HG03439 (cell line): ENCODE measurements at regions not wholly inside any gene's neighbourhood (a gene's known extent, or its start where the extent isn't known, plus 50 kb on each side); places are given as distances from the start of the nearest gene placed in this dataset.

ENCODE experiments used
- ATAC-seq: cut with Tn5 transposase; IDR thresholded peaks from one replicate; pipeline ENCODE4 v1.9.1; 2021; ENCODE audit warnings: mild to moderate bottlenecking, moderate library complexity; ENCODE audit not compliant: unreplicated experiment

DNA sequence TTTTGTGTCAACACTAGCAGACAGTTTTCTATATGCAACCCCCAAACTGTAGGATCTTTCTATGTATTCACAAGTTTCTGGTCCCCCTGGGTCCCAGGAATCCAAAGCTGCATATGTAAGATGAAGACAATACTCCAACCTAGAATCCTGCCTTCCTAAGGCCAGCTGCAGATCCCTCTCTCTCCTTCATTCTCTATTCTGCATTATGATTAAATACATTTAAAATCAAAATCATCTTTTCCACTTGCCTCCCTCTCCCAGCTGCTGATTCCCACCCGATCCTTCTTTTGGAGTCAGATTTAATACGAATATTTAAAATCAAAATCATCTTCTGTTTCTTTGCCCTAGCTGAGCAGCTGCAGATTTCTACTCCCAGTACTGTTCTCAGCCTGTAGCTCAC lies 783.0 kb upstream of the ZEB2 start:
- ATAC-seq = no peak

DNA sequence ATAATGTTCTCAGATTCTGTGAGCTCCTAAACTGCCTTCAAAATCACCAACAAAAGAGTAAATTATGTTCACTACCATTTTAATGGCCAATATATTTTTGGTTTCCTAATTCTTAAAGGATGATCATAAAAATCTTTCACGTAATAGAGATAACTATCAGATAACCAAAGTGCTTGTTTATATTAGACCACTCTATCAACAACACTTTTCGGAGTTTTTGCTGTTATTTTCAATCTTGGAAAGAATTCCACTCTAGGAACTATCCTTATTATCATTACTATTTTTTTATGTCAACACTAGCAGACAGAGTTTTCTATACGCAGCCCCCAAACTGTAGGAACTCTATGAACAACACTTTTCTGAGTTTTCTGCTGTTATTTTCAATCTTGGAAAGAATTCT lies 782.5 kb upstream of the ZEB2 start:
- no peak for ATAC-seq

DNA sequence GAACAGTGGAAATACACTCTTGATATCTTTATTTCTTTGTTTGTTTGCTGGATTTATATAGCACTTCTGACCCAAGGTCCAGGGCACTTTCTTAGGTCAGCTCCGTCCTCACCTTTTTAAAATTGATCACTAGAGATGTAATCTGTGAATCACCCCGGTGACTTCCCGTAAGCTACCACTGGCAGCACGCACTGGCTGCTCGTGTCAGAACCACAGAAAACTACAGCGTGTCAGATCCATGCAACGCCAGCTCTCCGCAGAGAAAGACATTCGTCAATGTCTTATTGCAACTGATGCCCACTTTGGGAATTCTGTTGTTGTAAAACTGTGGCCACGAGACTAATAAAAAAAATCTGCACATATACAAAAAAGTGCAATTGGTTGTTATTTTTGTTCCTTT lies 779.4 kb upstream of the ZEB2 start:
- no peak for ATAC-seq

DNA sequence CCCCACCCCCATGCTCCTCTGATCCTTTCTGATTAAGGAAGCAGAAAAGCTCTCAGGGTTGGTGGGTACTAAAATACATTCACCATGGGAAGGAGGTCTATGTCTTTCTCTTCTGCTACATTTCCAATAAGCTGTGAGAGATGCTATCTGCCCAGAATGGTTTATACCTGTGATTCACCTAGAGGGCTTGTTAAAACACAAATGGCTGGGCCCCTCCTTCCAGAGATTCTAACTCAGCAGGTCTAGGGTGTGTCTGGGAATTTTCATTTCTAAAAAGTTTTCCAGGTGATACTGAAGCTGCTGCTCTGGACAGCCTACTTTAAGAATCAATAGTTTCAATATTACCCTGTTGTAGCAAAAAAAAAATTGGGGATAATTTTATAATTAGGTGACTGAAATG lies 772.2 kb upstream of the ZEB2 start:
- no peak for ATAC-seq

DNA sequence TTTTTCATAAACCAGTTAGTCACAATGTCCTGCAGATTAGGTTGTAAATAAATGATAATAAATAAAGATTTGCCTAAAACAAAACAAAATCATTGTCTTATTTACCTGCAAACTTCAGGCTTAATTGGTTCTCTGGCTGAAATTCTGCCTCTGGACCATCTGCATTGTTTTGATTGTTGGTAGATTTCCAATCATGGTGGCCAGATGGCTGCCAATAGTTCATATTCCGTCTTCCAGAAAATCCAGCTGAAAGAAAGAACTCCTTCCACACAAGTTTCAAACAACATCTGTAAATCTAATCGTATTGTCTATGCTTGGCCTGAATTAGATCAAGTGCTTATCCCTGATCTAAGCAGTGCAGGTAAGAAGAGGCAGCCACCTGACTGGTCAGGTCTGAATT lies 771.1 kb upstream of the ZEB2 start:
- no peak for ATAC-seq

DNA sequence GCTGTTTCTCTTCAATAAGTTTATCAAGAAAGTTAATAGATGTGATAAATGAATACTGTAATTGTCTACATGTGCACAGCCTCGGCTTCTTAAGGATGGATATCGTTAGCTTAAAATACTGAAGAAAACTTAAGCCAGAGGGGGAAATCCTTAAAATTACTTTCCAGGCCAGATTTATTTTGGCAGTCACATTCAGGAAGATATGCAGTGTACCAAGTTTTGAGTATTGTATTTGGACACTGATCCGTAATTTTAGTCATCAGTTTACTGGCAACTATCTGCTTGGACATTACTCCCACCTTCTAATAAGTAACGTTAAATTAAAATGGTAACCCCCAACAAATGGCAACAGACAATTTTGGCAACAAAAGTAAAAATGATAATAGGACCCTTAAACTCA lies 770.0 kb upstream of the ZEB2 start:
- ATAC-seq = no peak

DNA sequence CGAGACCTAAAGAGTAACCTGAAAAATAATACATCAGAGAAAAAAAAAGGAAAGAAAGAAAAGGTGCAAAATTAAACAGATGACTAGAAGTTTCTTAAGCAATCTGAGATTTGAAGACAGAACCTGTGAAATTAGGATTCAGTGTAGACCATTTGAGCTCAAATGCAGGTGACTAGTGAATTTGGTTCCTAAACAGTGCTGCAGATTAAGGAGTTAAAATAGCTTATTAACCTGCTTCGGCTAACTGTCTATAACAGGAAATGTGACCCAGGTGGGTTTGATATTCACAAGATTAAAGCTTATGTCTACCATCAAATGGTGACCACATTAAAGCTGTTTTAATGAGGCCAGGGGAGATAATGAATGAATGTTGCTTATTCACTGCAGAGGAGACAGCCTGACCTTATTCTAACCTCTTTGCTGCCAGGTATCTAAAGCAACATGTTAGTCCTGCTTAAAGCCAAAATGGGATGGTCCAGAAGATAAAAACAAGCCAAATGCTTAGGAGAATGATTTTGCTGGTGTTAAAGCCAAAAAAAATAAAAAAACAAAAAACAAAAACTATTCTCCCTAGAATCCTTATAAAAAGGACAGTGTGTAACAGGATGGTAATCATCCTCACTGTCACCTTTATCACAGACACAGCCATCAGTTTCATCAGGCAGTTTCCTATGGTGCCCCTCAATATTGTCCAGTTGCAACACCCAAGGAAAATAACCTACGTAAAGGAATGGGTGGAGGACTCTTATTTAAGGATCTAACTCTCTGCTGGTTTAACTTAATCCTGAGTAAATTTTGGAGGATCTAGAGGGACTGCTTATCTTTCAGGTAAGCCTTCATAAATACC lies 769.0 kb upstream of the ZEB2 start:
- ATAC-seq = no peak

DNA sequence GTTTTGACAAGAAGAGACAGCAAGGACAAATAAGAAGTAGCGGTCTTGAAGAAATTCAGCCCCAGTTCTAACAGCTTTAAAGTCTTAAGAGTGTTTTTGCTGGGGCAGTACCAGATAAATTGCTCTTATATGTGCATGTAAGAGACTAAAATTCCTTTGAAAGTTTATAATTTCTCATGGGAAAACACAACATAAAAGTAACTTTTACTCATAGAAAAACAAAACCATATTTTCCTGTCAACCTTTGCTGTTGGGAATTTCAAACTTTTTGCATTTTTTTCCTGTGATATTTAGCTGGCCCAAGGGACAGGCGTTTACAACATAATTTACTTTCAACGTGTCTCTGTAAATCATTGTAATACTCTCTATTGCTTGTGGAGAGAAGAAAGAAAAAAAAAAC lies 767.8 kb upstream of the ZEB2 start:
- no peak for ATAC-seq

DNA sequence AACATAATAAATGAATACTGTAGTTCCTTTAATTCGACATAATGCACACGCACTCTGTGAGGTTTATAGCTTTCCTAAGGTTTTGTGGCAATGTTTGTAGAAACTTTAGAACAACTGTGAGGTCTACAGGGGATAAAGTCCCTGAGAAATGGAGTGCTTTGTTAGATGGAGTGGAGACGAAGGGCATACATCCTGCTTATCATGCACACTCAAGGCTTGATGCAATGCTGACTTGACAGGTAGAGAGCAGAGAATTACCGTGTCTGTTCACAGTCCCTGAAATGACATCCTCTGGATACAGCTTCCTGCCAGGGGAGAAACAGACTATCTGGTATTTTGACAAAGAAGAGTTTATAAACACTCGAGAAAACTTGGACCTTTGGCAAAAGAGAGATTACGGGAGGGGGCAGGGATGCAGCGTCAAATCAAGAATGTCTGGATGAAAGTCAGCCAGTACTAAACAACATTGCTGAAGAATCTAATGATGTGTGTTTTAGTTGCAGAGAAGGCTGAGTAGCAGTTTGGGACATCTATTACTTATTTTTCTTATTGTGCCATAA lies 766.9 kb upstream of the ZEB2 start:
- no peak for ATAC-seq

DNA sequence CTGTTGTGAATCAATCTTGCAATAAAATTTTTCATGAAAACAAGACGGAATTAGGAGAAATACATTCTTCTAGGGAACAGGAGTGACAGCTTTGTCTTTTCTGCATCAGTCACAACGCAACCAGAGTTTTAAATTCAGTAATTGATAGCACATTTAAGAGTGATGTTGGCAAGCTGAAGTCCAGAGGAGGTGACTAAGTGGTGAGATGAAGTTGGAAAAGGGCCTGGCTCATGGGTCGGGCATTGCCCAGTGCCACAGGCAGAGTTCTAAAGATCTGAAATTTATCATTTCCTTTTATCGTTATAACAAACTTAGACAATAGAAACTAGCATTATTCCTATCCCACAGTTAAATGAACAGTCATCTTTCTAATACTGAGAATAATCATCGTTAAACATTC lies 764.6 kb upstream of the ZEB2 start:
- ATAC-seq = no peak

DNA sequence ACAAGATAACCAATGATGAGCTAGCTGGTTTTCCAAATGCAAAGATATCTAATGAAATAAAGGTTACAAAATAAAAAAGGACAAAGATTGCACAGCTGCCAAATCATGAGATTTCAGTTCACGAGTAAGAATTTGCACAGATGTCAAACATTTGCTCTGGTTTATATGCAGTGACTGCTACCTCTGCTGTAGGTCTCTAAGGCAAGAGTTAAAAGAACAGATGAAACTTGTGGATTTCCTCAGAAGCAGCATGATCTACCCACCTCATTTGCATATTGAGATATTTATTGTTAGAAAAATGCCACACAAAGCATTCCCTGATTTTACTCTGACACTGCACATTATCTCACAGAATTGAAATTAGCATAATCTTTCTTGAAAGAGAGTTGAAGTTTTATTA lies 763.2 kb upstream of the ZEB2 start:
- no peak for ATAC-seq

DNA sequence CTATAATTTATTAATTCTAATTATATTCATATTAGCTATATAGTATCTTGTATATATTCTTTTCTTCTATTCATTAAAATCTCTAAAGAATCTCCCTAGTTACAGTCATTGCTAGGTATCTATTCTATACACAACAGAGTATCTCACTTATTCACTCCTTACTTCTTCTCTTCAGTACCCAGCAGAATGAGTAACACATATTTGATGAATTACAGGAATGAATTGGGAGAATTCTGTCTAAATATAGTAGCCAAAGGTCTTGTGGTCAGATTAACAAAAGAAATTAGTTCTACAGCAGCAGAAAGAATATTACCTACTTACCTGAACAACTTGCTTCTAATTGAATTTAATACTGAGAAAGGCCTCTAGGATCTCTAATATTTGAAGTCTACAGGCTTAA lies 758.0 kb upstream of the ZEB2 start:
- ATAC-seq = no peak

DNA sequence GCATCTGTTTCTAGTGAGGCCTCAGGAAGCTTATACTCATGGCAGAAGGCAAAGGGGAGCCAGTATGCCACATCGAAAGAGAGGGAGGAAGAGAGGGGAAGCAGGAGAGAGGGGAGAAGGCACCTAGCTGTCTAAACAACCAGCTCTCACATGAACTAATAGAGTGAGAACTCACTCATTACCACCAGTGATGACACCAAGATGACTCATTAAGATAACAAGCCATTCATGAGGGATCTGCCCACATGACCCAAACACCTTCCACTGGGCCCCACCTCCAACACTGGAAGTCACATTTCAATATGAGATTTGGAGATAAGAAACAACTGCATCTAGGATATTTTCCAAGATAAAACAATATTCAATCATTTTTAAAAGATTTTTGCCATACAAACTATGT lies 753.9 kb upstream of the ZEB2 start:
- ATAC-seq = no peak

DNA sequence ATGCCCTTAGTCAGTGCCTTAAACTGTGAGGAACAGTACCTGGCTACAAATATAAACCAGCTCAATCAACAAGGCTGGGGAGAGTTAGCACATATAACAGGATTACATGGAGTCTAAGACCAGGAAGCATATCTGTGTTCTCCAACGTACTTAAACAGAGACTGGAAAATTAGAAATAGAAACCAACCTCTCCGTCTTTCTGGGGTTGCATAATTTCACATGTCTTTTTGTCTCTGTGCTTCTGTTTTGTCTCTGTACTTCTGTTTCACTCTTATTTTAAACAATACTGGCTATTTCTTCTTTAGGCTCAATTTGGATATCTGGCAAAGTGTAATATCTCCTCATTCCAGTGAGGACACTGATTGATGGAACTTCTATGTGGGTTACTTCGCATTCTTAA lies 749.0 kb upstream of the ZEB2 start:
- ATAC-seq = no peak

DNA sequence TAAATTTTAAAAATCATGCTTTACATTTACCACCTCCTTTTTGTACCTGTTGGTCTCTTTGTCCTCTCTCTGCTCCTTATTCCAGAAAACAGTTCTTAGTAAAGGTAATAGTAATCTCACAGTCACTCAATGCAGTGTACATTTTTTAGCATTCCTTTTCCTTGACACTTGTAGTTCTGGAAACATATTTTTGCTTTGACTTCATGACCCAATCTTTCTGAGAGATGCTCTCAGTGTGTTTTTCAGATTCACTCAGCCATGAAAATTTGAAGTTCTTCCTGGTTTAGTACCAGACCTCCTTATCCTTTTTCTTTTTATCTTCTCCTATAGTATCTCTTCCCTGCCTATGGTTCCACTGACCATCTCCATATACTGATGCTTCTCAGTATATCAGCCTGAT lies 747.5 kb upstream of the ZEB2 start:
- ATAC-seq = no peak

DNA sequence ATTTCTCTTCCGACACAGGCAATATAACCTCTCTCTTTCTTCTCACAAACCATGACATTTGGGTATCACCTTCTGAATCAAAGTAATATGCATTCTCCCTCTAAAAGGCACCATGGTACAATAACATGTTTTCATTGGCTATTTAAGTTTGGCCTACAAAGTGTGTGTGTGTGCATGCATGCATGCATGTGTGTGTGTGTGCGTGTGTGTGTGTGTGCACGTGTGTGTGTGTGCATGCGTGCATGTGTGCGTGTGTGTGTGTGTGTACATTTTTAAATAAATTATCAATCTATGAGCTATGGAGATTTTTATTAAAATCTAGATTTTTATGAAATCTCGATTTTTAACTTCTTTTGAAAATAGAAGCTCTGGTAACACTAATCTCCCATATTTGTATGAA lies 745.3 kb upstream of the ZEB2 start:
- no peak for ATAC-seq

DNA sequence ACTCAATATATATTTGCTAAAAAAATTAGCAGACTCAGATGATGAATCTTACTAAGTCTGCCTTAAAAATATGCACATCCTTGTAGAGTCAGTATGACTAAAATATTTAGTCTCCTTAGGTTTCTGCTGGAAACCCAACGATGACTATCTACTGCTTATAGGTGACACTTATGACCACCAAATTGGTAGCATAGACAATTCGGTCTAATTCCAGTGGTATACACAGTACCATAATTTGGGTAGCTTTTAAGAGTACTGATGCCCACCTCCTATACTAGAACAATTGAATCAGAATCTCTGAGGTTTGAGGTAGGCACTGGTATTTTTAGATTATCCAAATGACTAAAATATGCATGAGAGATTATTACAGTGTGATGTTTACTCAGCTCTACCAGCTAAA lies 740.8 kb upstream of the ZEB2 start:
- ATAC-seq = no peak

DNA sequence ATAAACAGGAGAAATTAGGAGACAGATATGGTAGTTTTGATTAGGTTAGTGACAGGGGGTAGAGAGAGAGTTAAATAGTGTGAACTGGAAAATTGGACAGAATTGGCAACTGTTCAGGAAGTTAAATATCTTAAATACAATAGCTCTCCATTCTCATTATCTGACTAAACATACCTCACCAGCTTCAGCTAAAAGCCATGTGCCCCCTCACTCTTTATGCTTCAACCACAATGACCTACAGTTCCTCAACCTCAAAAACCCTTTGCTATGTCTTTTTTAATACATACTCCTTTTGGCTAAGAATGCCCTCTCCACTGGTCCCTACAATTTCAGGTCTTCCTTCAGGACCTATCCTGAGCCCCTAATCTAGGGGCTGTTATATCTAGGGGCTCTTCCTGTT lies 740.2 kb upstream of the ZEB2 start:
- ATAC-seq = no peak

DNA sequence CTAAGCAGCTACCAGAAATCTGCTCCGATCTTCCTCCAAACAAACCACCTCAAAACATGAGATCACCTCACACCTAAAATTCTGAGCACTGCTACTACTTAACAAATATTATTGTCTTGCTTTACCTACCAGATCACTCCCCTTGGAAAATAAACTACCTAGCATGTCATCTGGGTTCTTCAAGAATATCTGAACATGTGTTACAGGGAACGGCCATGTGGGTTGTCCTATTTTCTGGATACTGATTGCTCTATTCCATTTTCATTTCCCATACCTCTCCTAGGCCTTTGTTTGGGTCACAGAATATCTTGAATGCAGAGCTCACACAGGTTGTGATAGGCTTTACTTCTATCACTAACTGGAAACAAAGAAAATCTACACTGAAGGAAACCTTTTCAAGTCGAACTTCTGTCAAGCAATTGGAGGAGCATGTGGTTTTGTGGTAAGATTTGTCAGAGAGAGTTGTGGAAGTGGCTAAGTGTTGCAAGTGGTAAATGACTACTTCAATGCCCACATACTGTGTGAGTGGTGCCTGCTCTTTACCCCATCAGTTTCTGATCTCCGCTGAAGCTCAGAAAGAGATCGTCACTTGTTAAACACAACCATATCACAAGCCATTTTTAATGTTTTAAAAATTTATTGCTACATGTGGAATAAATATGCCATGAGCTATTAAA lies 739.1 kb upstream of the ZEB2 start:
- ATAC-seq = no peak

DNA sequence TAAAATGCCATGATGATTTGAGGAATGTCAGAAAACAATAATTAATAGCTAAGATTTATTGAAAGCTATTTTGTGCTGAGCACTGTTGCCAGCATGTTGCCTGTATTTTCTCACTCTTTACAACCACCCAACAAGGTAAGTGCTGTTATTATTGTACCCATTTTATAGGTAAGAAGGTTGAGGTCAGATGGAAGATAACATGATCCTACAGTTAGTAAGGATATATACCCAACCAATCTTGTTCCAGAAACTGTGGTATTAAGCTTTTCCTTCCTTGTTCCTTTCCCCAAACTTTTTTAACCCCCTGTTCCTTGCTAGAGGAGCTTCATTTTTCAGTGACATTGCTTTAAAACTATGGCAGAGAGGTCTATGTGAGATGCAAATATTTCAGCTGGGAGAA lies 738.0 kb upstream of the ZEB2 start:
- no peak for ATAC-seq

DNA sequence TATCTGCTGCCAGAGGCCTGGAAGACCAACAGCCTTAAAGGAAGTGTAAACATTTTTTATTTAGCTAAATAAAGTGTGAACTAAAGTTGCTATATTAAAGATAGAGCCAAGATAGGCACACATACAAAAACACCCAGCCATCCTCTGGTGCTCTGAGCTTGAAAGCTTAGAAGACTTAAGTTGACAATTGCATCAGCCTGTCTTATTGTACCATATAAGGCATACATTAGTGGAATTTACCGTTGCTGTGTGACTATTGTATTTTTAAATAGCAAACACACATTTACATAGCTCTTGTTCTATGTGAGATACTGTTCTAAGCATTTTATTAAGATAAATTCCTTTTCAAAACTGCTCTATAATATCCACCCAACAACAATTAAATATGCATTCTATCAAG lies 736.6 kb upstream of the ZEB2 start:
- ATAC-seq = no peak

DNA sequence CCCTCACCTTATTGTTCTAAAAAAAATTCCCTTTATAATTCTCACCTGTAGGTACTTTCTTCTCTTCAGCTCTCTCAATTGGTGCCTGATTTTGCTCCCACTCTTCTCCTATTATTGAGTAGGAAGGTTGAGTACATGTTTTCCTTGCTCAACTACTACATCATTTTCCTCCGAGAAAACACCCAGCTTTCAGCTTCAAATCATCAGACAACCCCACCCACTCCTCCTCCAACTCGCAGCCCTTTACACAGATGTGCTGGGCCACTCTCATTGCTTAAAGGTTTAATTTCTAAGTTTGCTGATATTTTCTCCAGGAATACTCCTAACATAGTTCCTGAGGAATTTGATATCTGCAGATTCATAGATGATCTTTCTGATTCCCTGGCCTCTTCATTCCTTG lies 734.4 kb upstream of the ZEB2 start:
- no peak for ATAC-seq
